Omental fat pad (tissue), 3 donors: ENCODE measurements at regions not wholly inside any gene's neighbourhood (a gene's known extent, or its start where the extent isn't known, plus 50 kb on each side); places are given as distances from the start of the nearest gene placed in this dataset.

Experiments used
- ATAC-seq: fragments of 150-250 bp; one replicate; pipeline ENCODE4 v1.9.1; 2016; ENCODE audit warnings: mild to moderate bottlenecking, moderate library complexity; ENCODE audit not compliant: low FRiP score
- DNase-seq: peaks from one replicate; pipeline ENCODE4 v3.0.0-alpha.2; 2019; ENCODE audit warnings: low spot score
- TF ChIP-seq, protein P1 (sequence below), 3 donors: fragments of 450-650 bp; IDR thresholded peaks; one replicate each; pipeline ENCODE4 v1.5.1; 2016 to 2017; ENCODE audit warnings: antibody characterized with exemption in 3 of 3, mild to moderate bottlenecking in 3 of 3, moderate library complexity in 2 of 3

DNA sequence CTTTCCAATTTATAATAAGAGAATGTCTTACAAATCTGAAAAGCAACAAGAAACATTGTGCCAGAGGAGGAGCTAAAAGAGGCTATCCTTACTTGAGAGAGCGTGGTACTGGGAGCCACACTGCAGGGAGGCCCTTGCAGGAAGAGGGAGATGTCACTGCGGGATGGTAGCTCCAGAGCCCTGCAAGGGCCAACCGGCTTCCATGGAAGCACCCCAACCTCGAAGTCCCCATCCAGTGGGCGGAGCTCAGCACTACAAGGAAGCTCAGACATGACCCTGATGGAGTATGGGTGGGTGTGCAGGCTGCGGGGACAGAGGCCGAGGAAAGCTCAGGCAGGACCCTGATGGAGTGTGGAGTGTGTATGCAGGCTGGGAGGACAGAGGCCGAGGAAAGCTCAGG lies 57.8 kb upstream of the RPS6KA2 start:
- no peak for ATAC-seq

DNA sequence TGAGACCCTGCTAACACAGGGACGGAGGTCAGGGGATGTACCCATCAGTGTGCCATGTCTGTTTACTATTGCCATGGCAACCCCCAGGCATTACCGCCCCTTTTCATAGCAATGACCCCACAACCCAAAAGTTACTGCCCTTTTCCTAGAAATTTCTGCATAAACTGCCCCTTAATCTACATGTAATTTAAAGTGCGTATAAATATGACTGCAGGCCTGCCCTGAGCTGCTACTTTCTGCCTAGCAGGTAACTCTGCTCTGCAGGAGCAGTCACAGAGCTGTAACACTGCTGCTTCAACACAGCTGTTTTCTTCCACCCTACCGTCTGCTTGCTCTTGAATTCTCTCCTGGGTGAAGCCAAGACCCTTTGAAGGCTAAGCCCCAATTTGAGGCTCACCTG lies 57.1 kb upstream of the RPS6KA2 start:
- no peak for DNase-seq
- TF ChIP-seq, protein P1, sequence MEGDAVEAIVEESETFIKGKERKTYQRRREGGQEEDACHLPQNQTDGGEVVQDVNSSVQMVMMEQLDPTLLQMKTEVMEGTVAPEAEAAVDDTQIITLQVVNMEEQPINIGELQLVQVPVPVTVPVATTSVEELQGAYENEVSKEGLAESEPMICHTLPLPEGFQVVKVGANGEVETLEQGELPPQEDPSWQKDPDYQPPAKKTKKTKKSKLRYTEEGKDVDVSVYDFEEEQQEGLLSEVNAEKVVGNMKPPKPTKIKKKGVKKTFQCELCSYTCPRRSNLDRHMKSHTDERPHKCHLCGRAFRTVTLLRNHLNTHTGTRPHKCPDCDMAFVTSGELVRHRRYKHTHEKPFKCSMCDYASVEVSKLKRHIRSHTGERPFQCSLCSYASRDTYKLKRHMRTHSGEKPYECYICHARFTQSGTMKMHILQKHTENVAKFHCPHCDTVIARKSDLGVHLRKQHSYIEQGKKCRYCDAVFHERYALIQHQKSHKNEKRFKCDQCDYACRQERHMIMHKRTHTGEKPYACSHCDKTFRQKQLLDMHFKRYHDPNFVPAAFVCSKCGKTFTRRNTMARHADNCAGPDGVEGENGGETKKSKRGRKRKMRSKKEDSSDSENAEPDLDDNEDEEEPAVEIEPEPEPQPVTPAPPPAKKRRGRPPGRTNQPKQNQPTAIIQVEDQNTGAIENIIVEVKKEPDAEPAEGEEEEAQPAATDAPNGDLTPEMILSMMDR (IDR thresholded peaks at IDR 0.05), result no peak
- ATAC-seq, result no peak

More for the DNA sequence above, 57.8 kb upstream of the RPS6KA2 start:
- no peak for DNase-seq
- TF ChIP-seq, protein P1 (IDR thresholded peaks at IDR 0.05), result no peak

DNA sequence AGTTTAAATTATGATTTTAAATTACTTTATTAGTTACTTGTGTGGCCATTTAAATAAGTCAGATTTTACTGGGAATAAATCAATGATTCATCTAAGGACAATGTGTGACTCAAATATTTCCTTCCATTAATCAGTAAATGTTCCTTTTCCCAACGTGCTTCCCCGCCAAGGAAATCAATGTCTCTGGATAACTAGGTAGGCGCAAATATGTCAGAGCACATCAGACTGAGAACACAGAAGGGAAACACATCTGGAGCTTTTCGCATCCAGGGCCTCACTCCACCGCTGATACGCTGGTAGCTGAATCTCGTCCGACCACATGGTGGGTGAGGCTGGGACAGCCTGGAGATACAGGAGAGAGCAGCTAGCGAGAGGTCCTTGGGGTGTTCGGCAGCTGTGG lies 56.4 kb upstream of the RPS6KA2 start:
- ATAC-seq (no peak), DNase-seq (no peak)
- TF ChIP-seq, protein P1 (IDR thresholded peaks at IDR 0.05), result no peak

DNA sequence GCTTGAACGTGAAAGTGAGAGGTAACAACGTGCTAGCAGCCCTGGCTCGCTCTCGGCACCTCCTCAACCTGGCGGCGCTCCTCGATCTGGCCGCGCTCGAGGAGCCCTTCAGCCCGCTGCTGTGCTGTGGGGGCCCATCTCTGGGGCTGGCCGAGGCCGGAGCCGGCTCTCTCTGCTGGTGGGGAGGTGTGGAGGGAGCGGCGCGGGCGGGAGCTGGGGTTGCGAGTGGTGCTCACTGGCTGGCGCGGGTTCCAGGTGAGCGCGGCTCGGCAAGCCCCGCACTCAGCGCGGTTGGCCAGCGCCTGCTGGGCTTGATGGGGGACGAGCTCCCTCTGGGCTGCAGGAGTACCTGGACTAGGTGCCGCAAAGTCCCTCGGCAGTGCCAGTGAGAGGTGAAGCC lies 52.5 kb upstream of the RPS6KA2 start:
- ATAC-seq, result no peak
- TF ChIP-seq, protein P1 (IDR thresholded peaks at IDR 0.05), result no peak
- DNase-seq, result no peak

DNA sequence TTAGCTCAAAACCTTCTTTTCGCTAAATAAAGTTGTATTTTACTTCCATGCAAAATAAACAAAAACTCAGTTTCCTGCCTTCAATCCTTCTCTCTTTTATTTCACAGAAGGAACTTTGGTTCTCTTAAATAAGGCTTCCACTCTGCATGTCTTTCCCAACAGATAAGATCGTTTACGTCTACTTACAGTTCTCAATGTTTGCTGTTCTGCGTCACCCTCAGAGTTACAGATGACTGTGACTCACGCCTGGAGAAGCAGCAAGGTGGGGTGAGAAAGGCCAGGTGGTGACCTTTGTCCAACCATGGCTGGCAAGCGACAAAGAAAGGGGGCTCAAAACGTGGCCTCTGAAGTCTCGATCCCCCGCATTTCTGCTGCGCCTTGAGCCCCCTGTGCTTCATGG lies 51.4 kb upstream of the RPS6KA2 start:
- ATAC-seq, result no peak

DNA sequence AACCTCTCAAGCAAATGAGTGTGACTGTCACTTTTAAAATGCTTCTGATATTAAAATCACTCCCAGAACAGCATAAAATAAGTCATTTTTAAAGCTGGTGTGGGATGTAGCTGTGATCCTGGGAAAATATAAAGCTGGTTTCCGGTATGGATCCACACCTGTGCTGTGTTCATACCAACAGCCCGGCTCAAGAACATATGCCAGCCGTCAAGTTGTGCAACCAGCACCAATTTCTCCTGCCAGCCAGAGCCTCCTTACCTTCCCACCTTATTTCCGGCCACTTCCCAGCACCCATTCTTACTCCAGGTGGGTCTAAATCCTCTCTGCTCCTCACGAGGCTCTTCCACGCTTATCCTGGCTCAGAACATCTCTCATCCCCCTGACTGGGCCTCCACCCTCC lies 50.9 kb upstream of the RPS6KA2 start:
- TF ChIP-seq, protein P1 (IDR thresholded peaks at IDR 0.05), result no peak
- no peak for ATAC-seq

More for the DNA sequence above, 51.4 kb upstream of the RPS6KA2 start:
- TF ChIP-seq, protein P1 (IDR thresholded peaks at IDR 0.05), result no peak
- DNase-seq, result no peak

More for the DNA sequence above, 50.9 kb upstream of the RPS6KA2 start:
- DNase-seq, result no peak
